Mesodermal cell (in vitro differentiated cells): ENCODE measurements at regions not wholly inside any gene's neighbourhood (a gene's known extent, or its start where the extent isn't known, plus 50 kb on each side); places are given as distances from the start of the nearest gene placed in this dataset.

Experiments used
- H3K27ac ChIP-seq: 2 replicates; pipeline ENCODE4 v1.7.0; 2013; ENCODE audit warnings: mild to moderate bottlenecking, low read depth, low read length, moderate library complexity; ENCODE audit not compliant: severe bottlenecking
- H3K36me3 ChIP-seq: 2 replicates; pipeline ENCODE4 v1.7.1; 2013; ENCODE audit warnings: mild to moderate bottlenecking, low read length, moderate library complexity; ENCODE audit not compliant: control insufficient read depth, insufficient read depth
- H3K4me1 ChIP-seq: one replicate; pipeline ENCODE4 v1.7.1; 2013; ENCODE audit warnings: mild to moderate bottlenecking, low read length; ENCODE audit not compliant: insufficient read depth, control insufficient read depth, poor library complexity, severe bottlenecking
- H3K4me3 ChIP-seq: 2 replicates; pipeline ENCODE4 v1.7.0; 2013; ENCODE audit warnings: low read length, control low read depth, mild to moderate bottlenecking; ENCODE audit not compliant: insufficient read depth, poor library complexity, severe bottlenecking; ENCODE audit errors: extremely low read depth
- H3K9me3 ChIP-seq: 2 replicates; pipeline ENCODE4 v1.7.1; 2013; ENCODE audit warnings: mild to moderate bottlenecking, low read length, moderate library complexity; ENCODE audit not compliant: control insufficient read depth
- WGBS, 2 experiments: methylation state at CpG; one replicate each; pipeline ENCODE4 v1.1.5; 2013; ENCODE audit warnings: missing lambda C conversion rate in 2 of 2; ENCODE audit not compliant: insufficient coverage in 2 of 2; 5-methylcytosine and 5-hydroxymethylcytosine counted together

DNA sequence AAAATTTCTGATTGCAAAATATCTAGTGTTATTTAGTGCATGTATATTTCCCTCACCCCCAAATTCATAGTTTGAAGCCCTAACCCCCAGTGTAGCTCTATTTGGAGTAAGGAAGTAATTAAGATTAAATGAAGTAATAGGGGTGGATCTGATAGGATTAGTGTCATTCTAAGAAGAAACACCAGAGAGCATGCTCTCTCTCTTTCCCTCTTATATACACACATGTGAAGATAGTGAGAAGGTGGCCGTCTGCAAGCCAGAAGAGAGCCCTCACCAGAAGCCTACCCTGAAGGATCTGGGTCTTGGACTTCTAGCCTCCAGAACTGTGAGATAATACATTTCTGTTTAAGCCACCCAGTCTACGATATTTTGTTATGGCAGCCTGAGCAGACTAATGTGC, 120.3 kb downstream of the TMEM30B start:
- H3K4me1 ChIP-seq, result no peaks in the 10 kb centered on the region
- WGBS, 2 experiments, result 88 to 100% methylated on average over 1 of the region's 2 CpGs
- H3K36me3 ChIP-seq, result no peaks in the 10 kb centered on the region
- H3K9me3 ChIP-seq, result peaks cover 3% of the 10 kb centered on the region
- no peak overlapping the region for H3K27ac ChIP-seq
- H3K4me3 ChIP-seq, result no peak overlapping the region

DNA sequence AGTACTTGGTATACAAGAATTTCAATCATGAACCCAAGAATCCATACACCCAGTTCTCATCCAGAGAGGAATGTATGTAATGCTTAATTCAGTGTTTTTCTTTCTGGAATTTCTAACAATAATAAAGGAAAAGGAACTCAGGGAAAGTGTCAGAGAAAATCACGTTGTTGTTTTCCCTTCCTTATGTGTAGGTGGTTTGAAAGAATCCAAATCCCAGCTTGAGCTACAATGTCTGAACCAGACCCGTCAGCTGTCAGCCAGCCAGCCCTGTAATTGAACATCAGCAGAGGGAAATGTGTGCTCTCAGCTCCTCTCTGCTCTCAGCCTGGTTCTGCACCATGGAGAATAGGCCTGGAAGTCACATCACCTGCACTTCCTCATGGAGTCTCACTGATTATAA, 126.5 kb downstream of the TMEM30B start:
- Histone ChIP-seq H3K4me3 (no peak overlapping the region), H3K9me3 (no peaks in the 10 kb centered on the region), H3K36me3 (no peaks in the 10 kb centered on the region), H3K27ac (no peak overlapping the region), H3K4me1 (peaks cover 19% of the 10 kb centered on the region)
- 86% methylated on average over 2 of the region's 2 CpGs; no CpG with 5 or more reads in 1 of the 2 experiments for WGBS, 2 experiments

GRCh38 chr14:61153914-61154545, 127.1 kb downstream of the TMEM30B start:
- Histone ChIP-seq H3K27ac (peak overlapping the region; percentile 37), H3K4me3 (no peak overlapping the region), H3K9me3 (no peaks in the 10 kb centered on the region), H3K4me1 (peaks cover 19% of the 10 kb centered on the region), H3K36me3 (no peaks in the 10 kb centered on the region)
- 51% methylated on average over 4 to 5 of the region's 8 CpGs for whole genome bisulfite sequencing, 2 experiments

DNA sequence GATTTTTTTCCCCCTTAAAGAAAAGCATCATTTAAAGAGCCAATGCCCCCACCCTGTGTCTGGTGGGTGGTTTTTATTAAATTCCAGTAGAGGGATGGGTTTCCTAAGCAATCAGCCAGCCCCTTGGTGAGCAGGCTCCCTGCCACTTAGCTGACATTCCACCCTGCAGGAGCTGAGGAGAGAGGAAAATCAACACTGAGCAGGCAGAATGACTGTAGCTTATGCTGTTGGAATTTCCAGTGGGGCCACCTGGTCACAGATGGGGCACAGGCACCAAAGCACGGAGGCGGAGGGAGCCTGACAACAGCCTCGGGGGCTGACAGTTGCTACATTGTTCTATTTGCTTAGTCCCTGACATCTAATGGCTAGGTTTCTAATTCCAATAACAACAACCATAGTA, 127.7 kb downstream of the TMEM30B start:
- H3K27ac ChIP-seq, result peak overlapping the region; percentile 37
- no peaks in the 10 kb centered on the region for H3K9me3 ChIP-seq
- WGBS, 2 experiments, result 32 to 79% methylated on average over 2 of the region's 3 CpGs
- no peaks in the 10 kb centered on the region for H3K36me3 ChIP-seq
- peaks cover 19% of the 10 kb centered on the region for H3K4me1 ChIP-seq
- no peak overlapping the region for H3K4me3 ChIP-seq

DNA sequence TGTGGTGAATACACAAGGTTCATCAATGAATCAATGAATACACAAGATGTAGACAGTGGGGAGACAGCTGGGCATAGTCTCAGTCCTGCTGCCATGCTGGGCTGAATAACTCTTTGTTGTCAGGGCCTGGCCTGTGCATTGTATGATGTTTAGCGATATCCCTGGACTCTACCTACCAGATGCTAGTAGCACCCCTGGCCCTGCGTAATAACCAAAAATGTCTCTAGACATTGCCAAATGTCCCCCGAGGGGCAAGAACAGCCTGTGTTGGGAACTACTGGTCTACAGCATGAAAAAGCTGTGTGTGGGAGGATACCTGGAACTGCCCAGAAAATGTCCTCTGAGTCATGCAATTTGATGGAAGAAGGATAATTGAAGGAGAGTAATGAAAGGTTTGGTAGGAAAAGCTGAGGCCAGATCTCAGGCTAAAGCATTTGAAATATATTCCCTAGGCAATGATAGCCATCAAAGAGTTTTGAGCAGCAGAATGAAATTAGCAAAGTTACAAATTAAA, 128.2 kb downstream of the TMEM30B start:
- Histone ChIP-seq H3K4me1 (peaks cover 19% of the 10 kb centered on the region), H3K4me3 (no peak overlapping the region), H3K36me3 (no peaks in the 10 kb centered on the region), H3K9me3 (no peaks in the 10 kb centered on the region), H3K27ac (peak overlapping the region; percentile 37)
- 71 to 93% methylated on average over 1 to 3 of the region's 3 CpGs for WGBS, 2 experiments

DNA sequence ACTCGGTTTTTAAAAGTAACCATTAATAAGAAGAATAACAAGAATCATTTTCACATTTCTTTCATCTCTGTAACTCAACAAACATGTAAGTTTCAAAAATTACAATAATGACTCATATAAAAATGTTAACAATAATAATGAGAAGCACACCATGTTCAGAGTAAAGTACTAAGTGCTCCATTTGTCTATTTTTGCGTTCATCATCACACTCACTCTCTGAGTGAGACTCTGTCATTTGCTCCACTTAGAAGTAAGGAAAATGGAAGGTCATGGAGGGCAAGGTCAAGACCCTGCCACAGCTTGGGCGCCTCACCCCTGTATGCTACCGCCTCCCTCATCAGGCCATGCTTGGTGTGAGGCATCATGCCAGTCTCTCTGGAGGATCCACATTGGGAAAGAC, 129.9 kb downstream of the TMEM30B start:
- Histone ChIP-seq H3K4me3 (no peak overlapping the region), H3K9me3 (no peaks in the 10 kb centered on the region), H3K36me3 (no peaks in the 10 kb centered on the region), H3K27ac (no peak overlapping the region), H3K4me1 (peaks cover 19% of the 10 kb centered on the region)
- 83 to 100% methylated on average over 2 to 3 of the region's 4 CpGs for WGBS, 2 experiments

DNA sequence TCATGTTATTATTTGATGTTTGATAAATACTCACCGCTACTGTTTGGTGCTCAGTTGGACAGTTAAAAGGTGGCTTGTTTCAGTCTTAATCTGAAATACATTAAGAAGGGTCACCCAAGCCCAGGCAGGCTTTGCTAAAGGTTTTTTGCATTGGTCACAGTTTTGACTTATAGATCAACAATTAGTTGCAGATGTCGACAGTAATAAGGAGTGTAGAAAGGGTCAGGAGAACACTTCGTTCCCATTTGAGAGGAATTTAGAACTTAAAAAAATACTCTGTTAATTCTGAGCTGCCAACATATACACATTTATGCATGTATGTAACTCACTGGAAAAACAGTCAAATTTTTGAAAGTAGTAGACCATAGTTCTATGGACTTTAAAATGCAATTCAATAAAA, 130.3 kb downstream of the TMEM30B start:
- H3K36me3 ChIP-seq, result no peaks in the 10 kb centered on the region
- H3K4me3 ChIP-seq, result no peak overlapping the region
- no peaks in the 10 kb centered on the region for H3K9me3 ChIP-seq
- peaks cover 19% of the 10 kb centered on the region for H3K4me1 ChIP-seq
- WGBS, 2 experiments, result 87 to 100% methylated on average over 1 to 2 of the region's 3 CpGs
- no peak overlapping the region for H3K27ac ChIP-seq

GRCh38 chr14:61149896-61150295, 131.2 kb downstream of the TMEM30B start:
- no peak overlapping the region for H3K27ac ChIP-seq
- H3K4me1 ChIP-seq, result peaks cover 19% of the 10 kb centered on the region
- no peak overlapping the region for H3K4me3 ChIP-seq
- H3K9me3 ChIP-seq, result peaks cover 7% of the 10 kb centered on the region
- no peaks in the 10 kb centered on the region for H3K36me3 ChIP-seq

GRCh38 chr14:61148742-61149350, 132.3 kb downstream of the TMEM30B start:
- Histone ChIP-seq H3K36me3 (no peaks in the 10 kb centered on the region), H3K27ac (no peak overlapping the region)
- 85 to 100% methylated on average over 3 of the region's 4 CpGs for WGBS, 2 experiments

GRCh38 chr14:61147831-61148549, 133.1 kb downstream of the TMEM30B start:
- Histone ChIP-seq H3K4me1 (peaks cover 4% of the 10 kb centered on the region), H3K4me3 (no peak overlapping the region), H3K9me3 (peaks cover 25% of the 10 kb centered on the region), H3K36me3 (no peaks in the 10 kb centered on the region), H3K27ac (peak overlapping the region; percentile 29)
- WGBS, 2 experiments, result 87 to 88% methylated on average over 17 to 21 of the region's 21 CpGs

More at GRCh38 chr14:61148742-61149350, 132.3 kb downstream of the TMEM30B start:
- H3K9me3 ChIP-seq, result peaks cover 18% of the 10 kb centered on the region
- peaks cover 12% of the 10 kb centered on the region for H3K4me1 ChIP-seq
- no peak overlapping the region for H3K4me3 ChIP-seq
